Retinal pigment epithelial cell (primary cell): ENCODE measurements at regions not wholly inside any gene's neighbourhood (a gene's known extent, or its start where the extent isn't known, plus 50 kb on each side); places are given as distances from the start of the nearest gene placed in this dataset.

ENCODE experiments used
- DNase-seq: peaks from one replicate; pipeline ENCODE4 v3.0.0-alpha.2; 2010; ENCODE audit warnings: low read depth
- H3K4me3 ChIP-seq: 2 replicates; pipeline ENCODE4 v1.5.1; 2011; ENCODE audit warnings: mild to moderate bottlenecking, low read length, control low read depth, moderate library complexity
- TF ChIP-seq, protein P1 (sequence below): conservative IDR thresholded peaks from 2 replicates; pipeline ENCODE4 v1.5.1; 2011; ENCODE audit warnings: low read depth, low read length, control low read depth, inconsistent platforms

DNA sequence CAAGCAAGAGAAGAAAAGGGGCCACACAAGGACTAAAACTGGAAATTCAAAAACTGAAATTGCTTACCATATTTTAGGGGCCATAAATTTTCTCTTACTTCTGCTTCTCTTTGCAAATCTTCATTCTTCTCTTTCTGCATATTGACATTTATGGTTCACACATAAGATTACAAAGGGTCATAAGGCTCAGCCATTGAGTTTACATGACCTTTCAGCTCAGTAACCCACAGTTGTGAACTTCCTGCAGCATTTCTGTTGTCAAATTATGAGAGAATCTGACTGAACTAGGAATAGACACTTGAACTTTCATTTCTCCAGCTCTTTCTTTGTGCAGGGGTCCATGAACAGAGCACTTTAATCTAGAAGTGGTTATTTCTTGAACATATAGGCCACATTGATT lies 434.8 kb upstream of the CT83 start:
- no peak for DNase-seq
- no peak overlapping the region for H3K4me3 ChIP-seq
- TF ChIP-seq, protein P1, sequence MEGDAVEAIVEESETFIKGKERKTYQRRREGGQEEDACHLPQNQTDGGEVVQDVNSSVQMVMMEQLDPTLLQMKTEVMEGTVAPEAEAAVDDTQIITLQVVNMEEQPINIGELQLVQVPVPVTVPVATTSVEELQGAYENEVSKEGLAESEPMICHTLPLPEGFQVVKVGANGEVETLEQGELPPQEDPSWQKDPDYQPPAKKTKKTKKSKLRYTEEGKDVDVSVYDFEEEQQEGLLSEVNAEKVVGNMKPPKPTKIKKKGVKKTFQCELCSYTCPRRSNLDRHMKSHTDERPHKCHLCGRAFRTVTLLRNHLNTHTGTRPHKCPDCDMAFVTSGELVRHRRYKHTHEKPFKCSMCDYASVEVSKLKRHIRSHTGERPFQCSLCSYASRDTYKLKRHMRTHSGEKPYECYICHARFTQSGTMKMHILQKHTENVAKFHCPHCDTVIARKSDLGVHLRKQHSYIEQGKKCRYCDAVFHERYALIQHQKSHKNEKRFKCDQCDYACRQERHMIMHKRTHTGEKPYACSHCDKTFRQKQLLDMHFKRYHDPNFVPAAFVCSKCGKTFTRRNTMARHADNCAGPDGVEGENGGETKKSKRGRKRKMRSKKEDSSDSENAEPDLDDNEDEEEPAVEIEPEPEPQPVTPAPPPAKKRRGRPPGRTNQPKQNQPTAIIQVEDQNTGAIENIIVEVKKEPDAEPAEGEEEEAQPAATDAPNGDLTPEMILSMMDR, result no peak

DNA sequence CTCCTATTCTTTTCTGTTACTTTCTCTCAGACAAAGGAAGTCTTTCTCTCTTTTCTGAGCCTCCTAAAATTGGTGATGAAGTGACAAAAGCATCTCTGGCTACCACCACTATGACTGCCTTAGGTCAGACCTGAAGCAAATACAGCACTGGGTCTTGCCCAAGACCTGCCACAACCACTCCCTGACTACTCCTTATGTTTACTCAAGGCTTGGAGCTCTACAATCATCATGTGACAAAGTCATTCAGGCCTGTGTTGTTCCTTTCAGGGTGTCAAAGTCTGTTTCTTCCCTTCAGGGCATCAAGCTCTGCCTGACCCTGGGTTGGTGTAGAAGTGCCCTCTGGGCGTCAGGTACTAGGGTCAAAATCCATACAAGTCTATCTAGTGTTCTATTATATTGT lies 419.2 kb upstream of the CT83 start:
- DNase-seq, result no peak
- no peak overlapping the region for H3K4me3 ChIP-seq
- TF ChIP-seq, protein P1, result no peak

- H3K4me3 ChIP-seq, result no peak overlapping the region
- TF ChIP-seq, protein P1, result no peak
- peak; percentile 11 for DNase-seq
Observed at GRCh38 chrX:116873671-116874070, 410.9 kb upstream of the CT83 start.

- H3K4me3 ChIP-seq, result no peak overlapping the region
- TF ChIP-seq, protein P1, result no peak
- no peak for DNase-seq
Observed at GRCh38 chrX:116872931-116873330, 410.2 kb upstream of the CT83 start.

- DNase-seq, result no peak
- TF ChIP-seq, protein P1, result no peak
- no peak overlapping the region for H3K4me3 ChIP-seq
Observed at GRCh38 chrX:116863029-116863428, 400.3 kb upstream of the CT83 start.

DNA sequence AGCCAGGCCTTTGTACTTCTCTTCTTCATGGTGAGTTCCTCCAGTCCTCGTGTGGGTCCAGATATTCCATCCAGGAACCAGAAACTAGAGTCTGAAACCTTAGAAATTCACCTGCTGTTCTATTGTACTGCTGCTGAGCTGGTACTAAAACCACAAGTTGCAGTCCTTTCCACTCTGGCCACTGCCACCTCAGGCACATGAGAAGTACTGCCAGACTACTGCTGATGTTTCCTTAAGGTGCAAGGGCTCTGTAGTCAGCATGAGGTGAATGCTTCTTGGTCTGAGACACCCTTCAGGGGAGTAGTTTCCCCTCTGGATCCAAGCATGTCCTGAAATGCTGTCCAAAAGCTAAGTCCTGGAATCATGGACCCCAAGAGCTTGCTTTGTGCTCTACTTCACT lies 399.6 kb upstream of the CT83 start:
- H3K4me3 ChIP-seq, result no peak overlapping the region
- TF ChIP-seq, protein P1, result no peak
- DNase-seq, result no peak

GRCh38 chrX:116841290-116841689 lies 378.5 kb upstream of the CT83 start:
- no peak for DNase-seq
- TF ChIP-seq, protein P1, result no peak

More at GRCh38 chrX:116841290-116841689, 378.5 kb upstream of the CT83 start:
- no peak overlapping the region for H3K4me3 ChIP-seq
